ENCODE measurements at regions not wholly inside any gene's neighbourhood (a gene's known extent, or its start where the extent isn't known, plus 50 kb on each side); places are given as distances from the start of the nearest gene placed in this dataset.
"Not testable (repeated sequence)": the region's sequence is repeated elsewhere in the genome, so short reads cannot be mapped to it uniquely, and the experiment has no call there.

DNA sequence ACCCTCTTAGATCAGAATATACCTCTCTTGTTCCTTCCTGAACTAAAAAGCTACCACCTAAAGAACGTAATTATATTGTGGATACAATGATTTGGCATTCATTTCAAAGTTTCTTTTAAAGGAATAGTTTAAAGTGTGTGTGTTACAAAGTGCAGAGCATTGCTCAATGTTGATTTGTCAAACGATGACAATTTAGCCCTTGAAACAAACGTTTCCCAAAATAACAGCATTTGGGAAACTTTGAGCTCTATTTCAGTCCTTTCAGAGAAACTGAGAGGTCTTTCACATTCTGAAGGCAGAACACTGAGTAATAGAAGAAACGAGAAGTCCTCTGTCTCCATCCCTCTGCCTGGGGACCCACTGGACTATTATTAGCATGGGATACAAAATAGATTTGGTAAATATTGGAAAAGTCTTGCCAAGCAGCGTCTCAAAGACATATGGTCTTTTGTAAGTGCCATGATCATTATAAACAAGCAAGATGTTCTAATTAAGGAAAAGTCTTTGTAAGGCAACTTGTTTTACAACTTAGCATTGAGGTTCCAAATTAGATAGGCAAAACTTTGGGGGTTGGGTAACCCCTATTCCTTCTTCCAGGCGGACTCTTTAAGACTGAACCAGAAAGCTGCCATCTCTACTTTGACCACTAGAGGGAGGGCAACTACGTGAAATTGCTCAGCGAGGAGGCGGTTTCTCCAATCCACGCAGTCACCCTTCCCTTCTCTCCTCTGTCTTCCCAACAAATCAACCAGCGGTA, 208.8 kb downstream of the RNF144B start:
- peak; percentile 66 for DNase-seq

DNA sequence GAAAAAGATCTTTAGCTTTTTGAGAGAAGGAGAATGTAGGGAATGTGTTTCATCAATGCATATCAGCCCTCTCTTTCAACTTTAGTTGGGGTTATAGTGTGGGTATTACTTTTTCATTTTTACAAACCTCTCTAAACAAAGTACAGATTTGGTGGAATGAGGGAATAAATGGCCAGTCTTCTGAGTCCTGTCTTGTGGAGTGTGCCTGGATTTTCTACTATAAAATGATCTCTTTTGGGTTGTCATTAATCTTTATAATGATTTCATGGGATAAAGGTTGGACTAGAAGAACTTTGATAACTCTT, 209.3 kb downstream of the RNF144B start:
- no peak for DNase-seq

DNA sequence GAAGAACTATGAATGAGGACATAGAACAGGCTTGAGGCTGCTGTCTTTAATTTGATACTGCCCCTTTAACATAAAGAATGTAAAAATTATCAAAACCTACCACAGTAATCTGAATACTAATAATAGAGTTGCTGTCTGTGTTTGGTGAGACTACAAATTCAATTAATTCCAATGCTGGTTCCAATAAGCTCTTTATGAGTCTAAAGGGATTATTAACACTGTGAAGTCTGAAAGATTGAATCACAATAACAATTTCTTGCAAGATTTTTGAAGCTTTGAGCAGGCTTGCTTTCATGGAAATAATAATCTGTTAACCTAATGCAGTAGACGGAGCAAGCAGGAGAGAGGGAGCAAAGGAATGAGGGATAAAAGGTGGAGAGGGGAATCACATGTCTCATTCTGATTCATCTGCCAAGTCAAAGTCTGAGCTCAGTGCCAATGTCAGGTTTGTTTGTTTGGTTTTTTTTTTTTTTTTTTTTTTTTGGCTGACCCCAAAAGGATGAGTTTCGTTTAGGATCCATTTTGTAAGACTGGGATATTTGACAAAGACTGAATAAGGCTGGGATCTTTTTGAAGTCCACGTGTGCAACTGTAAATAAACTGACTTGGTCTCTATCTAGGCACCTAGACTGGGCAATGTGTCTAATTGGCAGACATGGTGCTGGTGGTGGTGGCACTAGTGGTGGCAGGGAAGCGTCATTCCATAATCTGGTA, 211.6 kb downstream of the RNF144B start:
- no peak for DNase-seq

DNA sequence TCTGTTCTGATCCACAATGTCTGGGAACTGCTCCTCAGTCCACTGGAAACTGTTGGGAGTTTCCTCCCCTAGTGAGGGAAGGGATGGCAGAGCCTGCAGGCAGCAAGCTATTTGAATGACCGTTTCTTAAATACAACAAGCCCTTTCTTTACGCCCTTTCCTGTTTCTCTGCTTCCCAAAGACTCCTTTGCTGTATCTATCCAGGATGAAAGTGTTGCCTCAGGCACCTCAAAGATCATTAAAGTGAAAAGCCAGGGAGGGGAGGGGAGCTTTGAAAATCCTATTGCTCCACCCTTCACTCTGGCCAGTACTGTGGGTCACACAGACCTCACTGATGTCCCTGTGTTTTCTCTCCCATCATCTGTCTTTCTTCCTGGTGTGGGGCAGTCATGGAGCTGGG, 213.1 kb downstream of the RNF144B start:
- no peak for DNase-seq

DNA sequence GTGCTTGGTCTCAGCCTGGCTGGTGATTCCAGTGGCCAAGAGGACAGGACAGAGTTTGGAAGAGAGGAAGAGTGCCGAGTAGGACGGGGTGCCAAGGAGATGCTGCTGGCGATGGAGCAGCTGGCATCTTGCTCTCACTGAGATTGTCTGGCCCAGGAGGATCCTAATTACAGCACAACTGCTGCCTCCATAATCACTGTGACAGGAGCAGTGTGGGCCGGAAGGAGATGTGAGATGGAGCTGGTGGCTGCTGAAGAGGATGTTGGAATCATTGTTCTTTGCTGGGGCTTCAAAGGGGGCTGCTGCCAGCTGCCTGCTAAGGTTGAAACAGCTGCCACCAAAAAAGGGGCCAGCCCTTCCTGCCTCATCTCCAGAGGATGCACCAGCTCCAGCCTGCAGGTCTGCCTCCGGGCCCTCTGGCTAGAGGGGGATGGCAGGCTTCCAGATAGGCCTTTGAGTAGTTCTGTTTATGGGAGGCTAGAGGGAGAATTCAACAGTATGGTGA, 214.4 kb downstream of the RNF144B start:
- DNase-seq = no peak

DNA sequence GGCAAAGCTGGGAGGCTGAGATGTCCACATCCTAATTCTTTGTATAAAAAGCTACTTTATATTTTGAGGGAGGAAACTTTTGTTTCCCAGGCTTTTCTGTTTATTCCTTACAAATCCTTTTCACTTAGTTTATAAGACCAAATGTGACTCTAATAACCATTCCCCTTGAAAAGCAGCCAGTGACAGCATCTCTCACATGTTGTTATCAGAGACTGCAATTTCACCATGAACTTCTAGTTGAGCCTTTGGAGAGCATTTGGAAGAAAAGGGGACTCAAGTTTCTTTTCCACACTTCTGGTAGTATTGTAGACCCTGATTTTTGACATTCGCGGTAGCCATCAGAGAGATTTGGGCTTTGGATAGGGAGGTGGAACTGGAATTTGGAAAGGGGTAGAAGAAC, 215.8 kb downstream of the RNF144B start:
- DNase-seq = no peak

DNA sequence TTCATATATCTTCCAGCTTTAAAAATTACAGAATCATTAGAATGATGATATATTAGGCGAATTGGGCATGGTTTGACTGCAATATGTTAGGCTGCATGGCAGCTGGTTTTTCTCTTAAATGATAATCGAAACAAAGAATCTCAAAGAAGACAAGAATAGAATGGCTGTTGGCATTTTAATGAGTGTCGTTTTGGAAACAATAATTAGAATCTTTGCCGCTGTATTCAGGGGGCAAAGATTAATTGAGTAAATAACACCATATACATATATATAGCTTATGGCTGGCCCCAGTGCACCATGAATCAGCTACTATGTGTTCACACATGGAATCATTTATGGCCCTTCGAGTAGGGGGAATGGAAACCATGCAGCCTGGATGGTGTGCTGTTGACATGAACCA, 216.2 kb downstream of the RNF144B start:
- no peak for DNase-seq

DNA sequence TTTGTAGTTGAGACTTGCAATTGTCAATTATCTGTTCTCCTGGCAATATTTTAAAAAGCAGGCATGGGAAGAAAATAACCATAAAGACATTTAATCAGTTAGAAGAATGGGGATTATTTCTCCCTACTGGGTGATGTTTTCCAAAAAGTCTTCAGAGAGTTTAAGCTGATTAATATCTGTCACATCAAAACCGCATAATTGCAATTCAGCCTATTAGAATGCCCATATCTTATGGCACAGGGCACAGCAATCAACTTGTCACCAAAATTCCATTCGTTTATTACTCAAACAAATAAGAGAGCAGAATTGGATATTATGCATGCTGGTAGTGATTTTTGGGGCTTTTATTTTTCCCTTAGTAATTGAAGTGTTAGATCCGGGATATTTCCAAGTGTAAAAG, 218.7 kb downstream of the RNF144B start:
- DNase-seq = no peak

DNA sequence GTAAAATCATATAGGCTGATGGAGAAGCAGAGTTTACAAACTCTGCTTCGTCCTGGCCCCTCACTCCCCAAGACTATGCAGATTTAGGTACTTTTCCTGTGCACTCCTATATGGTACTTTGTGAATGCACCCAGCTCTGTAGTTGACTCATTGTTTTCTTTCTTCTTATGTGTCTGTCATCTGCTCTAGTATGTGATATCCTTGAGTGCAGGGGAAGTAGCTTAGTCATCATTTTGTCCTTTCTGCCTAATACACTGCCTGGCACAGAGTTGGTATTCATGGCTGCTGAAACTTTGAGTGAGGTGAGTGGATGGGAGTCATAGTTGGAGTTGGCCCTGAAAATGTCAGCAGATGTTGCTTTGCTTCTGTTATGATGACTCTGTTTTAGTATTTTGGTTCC, 222.6 kb downstream of the RNF144B start:
- no peak for DNase-seq

DNA sequence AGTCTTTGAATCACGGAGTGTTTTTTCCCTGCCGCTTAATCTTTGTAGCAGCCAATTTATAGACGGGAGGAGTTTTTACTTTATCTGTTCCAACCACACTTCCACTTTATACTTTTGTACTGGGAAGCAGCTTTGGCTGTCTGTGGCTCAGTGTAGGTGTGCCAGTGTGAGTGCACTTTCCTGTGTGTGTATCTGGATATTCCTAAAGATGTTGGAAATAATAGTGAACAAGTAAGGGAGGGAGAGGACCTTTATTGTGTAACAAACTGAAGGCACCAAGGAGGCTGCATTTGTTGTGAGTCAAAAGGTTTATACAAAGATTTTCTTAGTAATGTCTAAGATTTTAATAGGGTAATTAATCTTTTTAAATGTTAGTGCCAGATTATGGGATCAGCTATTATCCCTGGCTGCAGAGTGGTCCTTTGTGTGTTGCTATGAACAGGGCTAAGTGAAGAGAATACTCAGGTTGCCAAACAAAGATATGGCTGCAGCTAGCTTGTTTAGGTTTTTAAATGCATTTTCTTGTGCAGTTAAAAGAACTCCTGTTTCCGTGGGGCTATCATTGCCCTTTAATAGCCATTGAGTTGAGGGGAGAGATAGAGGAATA, 226.3 kb downstream of the RNF144B start:
- no peak for DNase-seq

DNA sequence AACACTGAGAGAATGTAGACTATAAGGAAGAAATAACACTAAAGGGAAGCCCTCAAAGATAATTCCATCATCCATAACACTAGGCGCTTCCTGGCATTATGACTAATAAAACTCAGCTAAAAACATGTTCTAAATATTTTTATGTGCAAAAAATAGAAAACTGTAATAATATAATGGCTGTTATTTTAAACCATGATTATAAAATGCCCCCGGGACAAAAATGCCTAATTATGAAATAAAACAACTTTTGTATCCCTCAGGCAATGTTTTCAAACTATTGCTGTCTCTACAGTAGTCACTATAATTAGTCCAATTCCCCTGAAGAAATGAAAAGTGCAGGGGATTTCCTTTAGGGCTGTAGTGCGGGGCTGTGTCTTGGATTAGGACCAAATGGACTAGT, 242.4 kb downstream of the RNF144B start:
- DNase-seq = no peak

DNA sequence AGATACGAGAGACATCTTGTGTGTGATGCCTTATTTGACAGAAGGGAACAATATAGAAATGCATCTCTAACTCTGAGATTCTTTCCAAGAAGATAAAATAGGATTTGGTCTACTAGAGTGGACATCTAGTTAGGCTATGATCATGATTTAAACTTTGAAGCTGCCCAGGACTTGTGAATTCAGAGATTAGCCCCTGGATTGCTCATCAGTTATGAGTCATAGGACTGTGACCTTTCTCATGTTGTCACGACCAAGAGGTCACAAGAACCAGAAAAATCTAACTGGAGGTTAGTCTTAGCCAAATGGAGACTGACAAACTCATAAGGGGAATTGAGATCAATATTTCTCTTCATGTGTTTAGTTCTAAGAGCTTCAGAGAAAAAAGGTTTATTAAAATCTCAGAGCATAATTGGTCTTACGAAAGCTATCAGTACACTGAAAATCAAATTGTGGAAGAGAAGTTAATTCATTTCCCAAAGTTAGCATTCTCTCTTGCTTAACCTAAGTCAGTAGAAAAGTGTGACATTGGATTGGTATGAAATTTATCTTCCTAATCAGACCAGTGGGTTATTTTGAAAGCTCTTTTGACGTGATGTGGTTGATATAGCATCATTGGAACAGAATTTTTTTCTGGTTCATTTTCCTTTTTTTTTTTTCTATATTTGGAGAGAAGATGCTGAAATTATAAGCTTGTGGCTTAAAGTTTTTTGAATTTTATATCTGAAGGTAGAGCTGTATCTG, 245.7 kb downstream of the RNF144B start:
- DNase-seq = no peak

DNA sequence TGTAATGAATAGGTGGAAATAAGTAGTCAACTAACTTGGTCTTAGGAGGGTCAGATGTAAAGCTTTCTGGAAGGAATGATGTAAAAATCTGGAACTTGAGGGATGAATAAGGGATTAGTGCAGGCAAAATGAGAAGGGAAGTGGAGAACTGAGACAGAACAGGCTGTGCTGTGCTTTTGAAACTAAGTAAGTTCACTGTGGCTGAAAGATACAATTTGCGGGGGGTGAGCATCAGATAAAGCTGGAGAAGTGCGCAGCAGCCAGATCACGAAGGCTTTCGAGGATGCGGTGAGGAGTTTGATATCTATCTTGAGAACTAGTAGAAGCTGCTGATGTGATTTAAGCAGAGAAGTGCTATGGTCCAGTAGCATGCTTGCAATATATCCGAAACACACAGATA, 247.8 kb downstream of the RNF144B start:
- no peak for DNase-seq

DNA sequence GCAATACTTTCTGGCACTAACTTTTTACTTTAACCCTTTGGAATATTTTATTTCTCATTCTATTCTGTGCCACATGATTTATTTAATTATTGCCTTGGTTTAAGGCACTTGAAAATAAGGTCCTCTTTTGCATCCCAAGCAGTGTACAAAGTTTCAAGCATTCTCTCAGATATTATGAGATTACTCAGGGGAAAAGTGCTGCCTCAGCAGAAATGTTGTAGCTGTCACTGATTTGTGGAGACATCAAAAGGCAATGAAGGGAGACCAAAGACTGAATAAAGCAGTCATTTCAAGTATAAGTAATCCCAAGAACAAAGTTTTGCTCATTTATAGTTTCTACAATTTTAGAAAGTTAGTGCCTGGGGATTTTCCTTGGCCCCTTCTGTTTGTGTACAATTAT, 253.0 kb downstream of the RNF144B start:
- no peak for DNase-seq

DNA sequence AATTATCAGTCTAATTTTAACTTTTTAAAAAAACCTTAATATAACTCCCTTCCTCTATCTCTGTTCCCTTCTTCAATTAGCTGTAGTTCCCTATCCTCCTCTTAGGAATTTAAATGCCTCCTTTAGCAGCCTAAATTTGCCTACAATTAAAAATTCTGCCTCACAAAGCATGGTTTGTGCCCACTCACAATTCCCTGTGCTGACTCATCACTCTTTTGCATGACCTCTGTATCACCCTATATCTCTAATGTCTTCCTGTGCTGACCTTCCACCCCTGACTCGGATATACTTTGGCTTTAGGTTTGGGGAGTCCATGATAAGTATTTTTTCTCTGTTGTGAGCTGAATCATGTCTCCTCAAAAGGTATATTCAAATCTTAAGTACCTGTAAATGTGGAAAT, 253.6 kb downstream of the RNF144B start:
- no peak for DNase-seq

DNA sequence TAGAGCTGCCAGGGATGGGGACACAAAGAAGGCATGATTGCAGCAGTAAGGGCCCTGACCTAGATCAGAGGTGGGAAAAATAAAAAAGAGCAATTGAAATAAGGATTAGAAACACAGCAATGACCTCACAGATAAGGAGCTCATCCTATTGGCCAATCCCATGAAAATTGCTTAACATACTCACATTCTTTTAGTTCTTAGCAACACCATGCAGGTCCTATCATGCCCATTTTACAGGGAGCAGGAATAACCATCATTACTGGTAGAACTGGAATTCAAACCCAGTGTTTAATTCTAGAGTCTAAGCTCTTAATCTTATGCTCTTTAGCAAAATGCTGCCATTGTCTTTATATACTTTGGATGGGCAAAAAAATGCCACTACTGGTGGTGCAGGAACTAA, 267.7 kb downstream of the RNF144B start:
- DNase-seq = no peak

DNA sequence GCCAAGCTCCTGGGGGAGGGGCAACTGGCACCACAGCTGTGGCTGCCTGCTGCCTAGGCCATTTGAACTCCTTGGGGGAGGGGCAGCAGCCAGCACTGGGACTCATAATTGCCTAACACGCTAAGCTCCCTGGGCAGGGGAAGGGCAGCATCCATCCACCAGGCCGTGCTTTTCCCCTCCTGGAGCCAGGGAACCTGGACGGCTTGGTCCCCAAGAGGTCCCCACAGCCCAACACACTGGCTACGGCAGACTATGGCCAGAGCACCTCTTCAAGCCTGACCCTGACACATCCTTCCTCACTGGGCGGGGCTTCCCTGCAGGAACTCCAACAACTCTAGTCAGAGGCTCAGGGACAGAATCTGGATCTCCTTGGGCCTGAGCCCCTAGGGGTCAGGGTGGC, 269.4 kb downstream of the RNF144B start:
- DNase-seq = no peak

DNA sequence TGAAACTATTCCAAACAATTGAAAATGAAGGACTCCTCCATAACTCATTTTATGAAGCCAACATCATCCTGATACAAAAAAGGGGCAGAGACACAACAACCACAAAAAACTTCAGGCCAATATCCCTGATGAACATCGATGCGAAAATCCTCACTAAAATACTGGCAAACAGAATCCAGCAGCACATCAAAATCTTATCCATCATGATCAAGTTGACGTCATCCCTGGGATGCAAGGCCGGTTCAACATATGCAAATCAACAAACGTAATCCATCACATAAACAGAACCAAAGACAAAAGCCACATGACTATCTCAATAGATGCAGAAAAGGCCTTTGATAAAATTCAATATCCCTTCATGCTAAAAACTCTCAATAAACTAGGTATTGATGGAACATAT, 272.8 kb downstream of the RNF144B start:
- DNase-seq = not testable (repeated sequence)

DNA sequence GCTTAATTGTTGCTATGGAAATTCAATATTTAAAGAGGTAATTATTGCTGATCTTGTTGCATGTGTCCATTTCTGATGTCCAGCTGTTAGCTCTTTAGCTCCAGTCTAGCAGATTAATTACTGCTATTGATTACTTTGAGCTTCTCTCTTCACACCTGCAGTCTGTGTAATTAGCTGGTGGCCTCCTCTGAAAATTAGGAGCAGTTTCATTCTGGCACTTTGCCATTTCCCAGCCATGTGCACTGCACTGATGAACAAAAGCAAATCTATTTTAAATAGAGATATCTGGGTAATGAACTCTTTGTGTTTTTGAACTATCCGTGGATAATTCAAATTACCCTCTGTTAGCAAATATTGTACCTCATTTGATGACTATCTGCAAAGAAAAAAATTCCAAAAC, 275.9 kb downstream of the RNF144B start:
- no peak for DNase-seq

DNA sequence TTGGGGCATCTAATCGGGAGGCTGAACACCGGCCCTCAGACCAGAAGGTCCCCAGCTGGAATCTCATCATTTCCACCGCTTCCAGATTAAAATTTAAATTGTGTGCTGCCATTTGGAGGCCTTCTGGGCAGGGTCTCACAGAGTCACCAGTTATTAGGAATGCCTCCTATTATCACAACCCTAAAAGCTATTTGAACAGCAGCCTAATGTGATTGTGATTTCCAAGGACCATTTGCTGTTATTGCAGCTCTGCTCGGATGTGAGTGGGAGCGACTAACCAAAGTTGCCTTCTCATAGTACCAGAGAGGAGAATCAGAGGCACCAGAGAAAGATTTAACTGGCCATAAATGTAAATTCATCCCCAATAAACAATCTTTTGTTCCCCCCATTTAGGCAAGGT, 277.3 kb downstream of the RNF144B start:
- DNase-seq = no peak

DNA sequence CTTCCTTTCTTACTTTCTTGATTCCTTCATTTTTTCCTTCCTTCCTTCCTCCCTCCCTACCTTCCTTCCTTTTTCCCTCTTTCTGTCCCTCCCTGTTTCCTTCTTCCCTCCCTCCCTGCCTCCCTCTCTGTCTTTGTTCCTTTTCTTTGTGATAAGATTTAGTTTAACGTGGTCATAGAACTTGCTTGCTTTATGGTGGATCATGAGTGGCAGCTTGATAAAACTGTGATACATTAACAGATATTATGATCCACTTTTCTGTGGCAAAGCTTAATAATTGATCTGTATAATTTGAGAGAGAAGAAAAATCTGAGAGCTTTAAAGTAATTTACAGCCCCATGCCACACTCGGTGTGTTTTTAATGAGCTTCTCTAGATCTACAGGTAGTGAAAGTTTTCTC, 280.5 kb downstream of the RNF144B start:
- no peak for DNase-seq

DNA sequence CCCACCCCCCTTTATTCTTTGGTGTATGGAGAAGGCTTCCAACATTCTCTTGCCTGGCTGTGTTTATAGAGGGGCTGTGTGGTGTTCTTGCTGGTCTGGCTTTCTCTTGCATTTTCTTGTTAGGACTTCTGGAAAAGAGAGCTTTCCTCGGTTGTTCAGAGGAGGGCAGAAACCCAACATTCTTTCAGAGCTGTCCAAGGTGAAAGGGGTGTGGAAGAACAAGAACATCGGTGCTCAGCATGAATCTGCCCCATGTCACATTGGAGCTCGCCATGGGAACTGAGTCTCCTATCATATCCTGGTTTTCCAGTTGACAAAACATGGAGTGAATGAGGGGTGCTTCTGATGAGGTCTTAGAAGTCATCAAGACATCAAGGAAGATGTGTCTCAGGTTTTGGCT, 281.8 kb downstream of the RNF144B start:
- DNase-seq = no peak

DNA sequence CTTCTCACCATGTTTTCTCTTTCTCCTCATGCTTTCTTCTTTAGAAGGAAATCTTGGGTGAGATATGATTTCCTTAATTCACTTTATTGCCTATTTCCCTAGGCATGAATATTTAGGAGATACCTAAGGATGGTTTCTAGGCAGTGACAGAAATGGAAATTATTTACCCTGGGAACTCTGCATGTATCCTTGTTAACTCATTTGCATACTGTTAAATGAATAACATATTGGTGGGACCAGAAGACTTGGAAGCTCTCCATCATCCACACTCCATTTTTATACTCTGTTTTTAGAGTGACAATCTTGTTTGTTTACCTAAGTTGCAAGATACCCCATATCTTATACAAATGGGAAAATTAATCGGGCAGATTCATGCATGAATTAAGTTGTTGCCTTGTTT, 285.7 kb downstream of the RNF144B start:
- no peak for DNase-seq

DNA sequence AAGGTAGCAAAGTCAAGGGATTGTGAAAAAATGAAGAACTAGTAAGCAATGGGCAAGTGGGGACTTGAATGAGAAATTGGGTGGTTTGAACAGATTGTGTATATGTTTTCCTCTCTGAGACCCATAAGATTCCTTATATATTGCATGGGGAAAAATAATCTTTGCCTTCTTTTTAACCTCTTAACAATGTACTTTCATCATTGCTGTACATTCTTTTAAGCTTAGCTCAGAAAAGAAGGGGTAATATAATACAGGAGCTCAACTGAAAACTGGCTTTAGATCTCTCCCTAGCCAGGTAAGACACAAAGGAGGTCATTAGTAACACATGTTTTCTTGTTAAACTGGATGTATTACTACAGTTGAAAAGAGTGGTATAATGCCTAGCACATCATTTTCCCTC, 287.2 kb downstream of the RNF144B start:
- no peak for DNase-seq
